Left ventricle myocardium inferior (tissue), 1 donor: ENCODE measurements at regions not wholly inside any gene's neighbourhood (a gene's known extent, or its start where the extent isn't known, plus 50 kb on each side); places are given as distances from the start of the nearest gene placed in this dataset.
"Not testable (repeated sequence)": the region's sequence is repeated elsewhere in the genome, so short reads cannot be mapped to it uniquely, and the experiment has no call there.

Experiments used
- DNase-seq: peaks from one replicate; pipeline ENCODE4 v3.0.0-alpha.2; 2020
- H3K27ac ChIP-seq: fragments of 200-600 bp; replicated peaks from 2 replicates; pipeline ENCODE4 v1.8.0; 2021
- H3K27me3 ChIP-seq: fragments of 200-600 bp; 2 replicates; pipeline ENCODE4 v1.8.0; 2021; ENCODE audit warnings: low read depth
- H3K36me3 ChIP-seq: fragments of 200-600 bp; 2 replicates; pipeline ENCODE4 v1.8.0; 2021
- H3K4me1 ChIP-seq: fragments of 200-600 bp; 2 replicates; pipeline ENCODE4 v1.8.0; 2021
- H3K4me3 ChIP-seq: fragments of 200-600 bp; 2 replicates; pipeline ENCODE4 v1.8.0; 2021; ENCODE audit warnings: mild to moderate bottlenecking, moderate library complexity
- H3K9me3 ChIP-seq: fragments of 200-600 bp; replicated peaks from 2 replicates; pipeline ENCODE4 v1.8.0; 2021
- intact Hi-C: fragments of 100-400 bp; cut with micrococcal nuclease; formaldehyde crosslinking; loops from one replicate; pipeline ENCODE4 v1.11.0; 2022
- TF ChIP-seq, protein P1 (sequence below): fragments of 200-600 bp; IDR thresholded peaks from 2 replicates; pipeline ENCODE4 v1.8.0; 2021; ENCODE audit warnings: antibody characterized with exemption, mild to moderate bottlenecking, borderline replicate concordance
- donor health status: DM: no; HTN: yes; CAD: no; lungs with severe emphysema.

DNA sequence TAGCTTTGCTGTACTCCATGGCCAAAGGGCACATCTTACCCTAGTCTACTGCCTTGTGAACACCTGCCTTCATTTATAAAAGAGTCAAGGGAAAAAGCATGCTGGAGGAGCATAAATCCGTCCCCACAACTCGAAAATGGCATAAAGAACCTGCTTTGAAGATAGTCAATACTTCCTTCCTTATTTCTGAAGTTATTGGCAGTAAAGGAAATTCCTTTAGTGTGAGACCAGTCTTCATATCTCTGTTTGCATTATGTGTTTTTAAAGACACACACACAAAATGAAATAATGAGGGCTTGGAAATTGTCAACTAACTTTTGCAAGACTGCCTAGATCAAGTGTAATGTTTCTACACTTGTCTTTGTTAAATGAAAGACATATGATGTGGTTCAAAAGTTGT, 408.4 kb downstream of the SPRY2 start:
- TF ChIP-seq, protein P1, sequence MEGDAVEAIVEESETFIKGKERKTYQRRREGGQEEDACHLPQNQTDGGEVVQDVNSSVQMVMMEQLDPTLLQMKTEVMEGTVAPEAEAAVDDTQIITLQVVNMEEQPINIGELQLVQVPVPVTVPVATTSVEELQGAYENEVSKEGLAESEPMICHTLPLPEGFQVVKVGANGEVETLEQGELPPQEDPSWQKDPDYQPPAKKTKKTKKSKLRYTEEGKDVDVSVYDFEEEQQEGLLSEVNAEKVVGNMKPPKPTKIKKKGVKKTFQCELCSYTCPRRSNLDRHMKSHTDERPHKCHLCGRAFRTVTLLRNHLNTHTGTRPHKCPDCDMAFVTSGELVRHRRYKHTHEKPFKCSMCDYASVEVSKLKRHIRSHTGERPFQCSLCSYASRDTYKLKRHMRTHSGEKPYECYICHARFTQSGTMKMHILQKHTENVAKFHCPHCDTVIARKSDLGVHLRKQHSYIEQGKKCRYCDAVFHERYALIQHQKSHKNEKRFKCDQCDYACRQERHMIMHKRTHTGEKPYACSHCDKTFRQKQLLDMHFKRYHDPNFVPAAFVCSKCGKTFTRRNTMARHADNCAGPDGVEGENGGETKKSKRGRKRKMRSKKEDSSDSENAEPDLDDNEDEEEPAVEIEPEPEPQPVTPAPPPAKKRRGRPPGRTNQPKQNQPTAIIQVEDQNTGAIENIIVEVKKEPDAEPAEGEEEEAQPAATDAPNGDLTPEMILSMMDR, result no peak
- no peak for DNase-seq
- intact Hi-C loops, result no loop called here
- Histone ChIP-seq H3K27me3 (no peaks in the 10 kb centered on the region), H3K36me3 (no peaks in the 10 kb centered on the region), H3K4me1 (no peaks in the 10 kb centered on the region), H3K27ac (no peak overlapping the region), H3K9me3 (peaks cover 6% of the 10 kb centered on the region), H3K4me3 (no peak overlapping the region)

DNA sequence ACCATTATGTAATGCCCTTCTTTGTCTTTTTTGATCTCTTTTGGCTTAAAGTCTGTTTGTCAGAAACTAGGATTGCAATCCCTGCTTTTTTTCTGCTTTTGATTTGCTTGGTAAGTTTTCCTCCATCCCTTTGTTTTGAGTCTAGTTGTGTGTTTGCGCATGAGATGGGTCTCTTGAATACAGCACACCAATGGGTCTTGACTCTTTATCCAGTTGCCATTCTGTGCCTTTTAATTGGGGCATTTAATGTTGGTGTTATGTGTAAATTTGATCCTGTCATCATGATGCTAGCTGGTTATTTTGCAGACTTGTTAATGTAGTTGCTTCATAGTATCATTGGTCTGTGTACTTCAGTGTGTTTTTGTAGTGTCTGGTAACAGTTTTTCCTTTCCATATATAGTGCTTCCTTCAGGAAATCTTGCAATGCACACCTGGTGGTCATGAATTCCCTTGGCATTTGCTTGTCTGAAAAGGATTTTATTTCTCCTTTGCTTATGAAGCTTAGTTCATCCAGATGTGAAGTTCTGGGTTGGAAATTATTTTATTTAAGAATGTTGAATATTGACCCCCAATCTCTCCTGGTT, 416.9 kb downstream of the SPRY2 start:
- H3K27ac ChIP-seq, H3K36me3 ChIP-seq, H3K4me1 ChIP-seq, DNase-seq, intact Hi-C loops, H3K27me3 ChIP-seq, H3K4me3 ChIP-seq: not testable (repeated sequence)
- H3K9me3 ChIP-seq, result peaks cover 48% of the 10 kb centered on the region

DNA sequence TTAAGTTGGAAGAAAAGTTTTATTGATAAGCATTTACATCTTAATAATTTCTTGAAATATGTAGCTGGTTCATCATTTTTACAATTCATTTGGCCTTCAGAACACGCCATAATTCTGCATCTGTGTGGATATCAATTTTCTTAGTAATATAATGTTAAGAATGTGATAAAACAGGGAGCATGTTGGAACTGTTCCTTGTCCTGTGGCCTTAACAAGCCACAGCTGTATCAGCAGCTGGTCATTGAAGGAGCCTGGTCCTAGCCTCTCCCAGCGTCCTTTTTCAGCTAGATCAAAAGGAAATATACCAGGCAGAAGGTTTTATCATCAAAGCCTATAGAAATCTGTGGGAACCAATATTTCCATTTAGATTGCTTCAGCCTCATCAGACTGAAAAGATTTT, 421.8 kb downstream of the SPRY2 start:
- Histone ChIP-seq H3K27me3 (no peaks in the 10 kb centered on the region), H3K27ac (peak overlapping the region; percentile 20), H3K4me3 (no peak overlapping the region), H3K4me1 (peaks cover 11% of the 10 kb centered on the region), H3K9me3 (peaks cover 38% of the 10 kb centered on the region), H3K36me3 (no peaks in the 10 kb centered on the region)
- TF ChIP-seq, protein P1, result no peak
- intact Hi-C loops, result no loop called here
- DNase-seq, result no peak

DNA sequence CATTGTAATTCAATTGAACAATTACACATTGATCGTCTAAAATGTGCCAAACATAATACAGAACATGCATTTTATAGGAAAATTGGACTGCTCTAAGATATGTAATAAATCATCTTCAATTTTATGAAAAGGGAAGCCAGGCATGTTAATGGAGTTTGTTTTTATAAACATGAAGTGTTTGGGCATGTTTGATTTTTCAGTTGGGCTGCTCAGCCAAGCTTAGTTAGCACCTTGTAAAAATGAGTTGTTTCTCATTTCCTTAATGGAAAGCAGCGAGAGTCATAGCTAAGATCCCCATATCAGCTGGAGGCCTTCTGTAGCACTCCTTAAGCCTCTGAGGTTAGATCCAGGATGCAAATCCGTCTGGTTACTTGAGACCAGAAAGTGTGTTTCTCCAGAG, 422.3 kb downstream of the SPRY2 start:
- Histone ChIP-seq H3K27ac (peak overlapping the region; percentile 20), H3K4me1 (peaks cover 11% of the 10 kb centered on the region), H3K9me3 (peaks cover 33% of the 10 kb centered on the region), H3K36me3 (no peaks in the 10 kb centered on the region), H3K4me3 (no peak overlapping the region), H3K27me3 (no peaks in the 10 kb centered on the region)
- TF ChIP-seq, protein P1, result no peak
- intact Hi-C loops, result no loop called here
- DNase-seq, result no peak

GRCh38 chr13:79917628-79918027, 423.3 kb downstream of the SPRY2 start:
- no peaks in the 10 kb centered on the region for H3K27me3 ChIP-seq
- intact Hi-C loops, result no loop called here
- no peak overlapping the region for H3K27ac ChIP-seq
- no peaks in the 10 kb centered on the region for H3K36me3 ChIP-seq
- peaks cover 23% of the 10 kb centered on the region for H3K9me3 ChIP-seq
- no peak overlapping the region for H3K4me3 ChIP-seq
- TF ChIP-seq, protein P1, result no peak
- peaks cover 12% of the 10 kb centered on the region for H3K4me1 ChIP-seq
- DNase-seq, result no peak

DNA sequence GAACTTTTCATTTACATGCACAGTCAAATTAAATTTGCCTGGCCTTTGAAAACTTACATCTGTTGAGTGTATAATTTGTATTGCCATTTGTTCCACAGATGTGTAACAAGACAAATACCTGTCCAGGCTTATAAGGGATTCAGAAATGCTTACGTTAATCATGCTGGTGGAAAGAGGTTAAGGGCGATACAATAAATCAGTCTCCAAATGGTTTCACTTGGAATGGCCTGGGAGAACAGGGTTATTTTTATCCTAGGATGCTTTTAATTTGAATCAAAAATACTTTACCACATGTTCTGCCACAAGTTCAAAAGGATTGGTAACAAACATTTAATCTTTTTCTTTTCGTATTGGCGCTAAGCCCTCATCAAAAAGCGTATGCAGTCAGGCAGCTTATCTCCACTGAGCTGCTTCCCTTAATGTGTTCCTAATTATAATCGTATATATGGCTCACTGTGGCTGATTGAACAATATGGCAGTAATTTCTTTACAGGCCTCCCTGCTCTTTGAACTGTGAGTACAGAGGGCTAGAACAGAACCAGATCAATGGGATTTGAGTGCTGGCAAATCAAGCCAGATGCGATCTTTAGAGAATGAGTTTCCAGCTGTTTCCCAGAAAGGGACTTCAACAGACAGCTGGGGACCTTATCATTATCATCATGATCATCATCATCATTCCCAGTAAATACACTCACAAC, 425.7 kb downstream of the SPRY2 start:
- intact Hi-C loops, result no loop called here
- TF ChIP-seq, protein P1, result no peak
- Histone ChIP-seq H3K27me3 (no peaks in the 10 kb centered on the region), H3K36me3 (no peaks in the 10 kb centered on the region), H3K4me1 (peaks cover 26% of the 10 kb centered on the region), H3K9me3 (no peaks in the 10 kb centered on the region), H3K4me3 (no peak overlapping the region), H3K27ac (no peak overlapping the region)
- DNase-seq, result no peak
